ENCODE measurements at regions not wholly inside any gene's neighbourhood (a gene's known extent, or its start where the extent isn't known, plus 50 kb on each side); places are given as distances from the start of the nearest gene placed in this dataset.
"Not testable (repeated sequence)": the region's sequence is repeated elsewhere in the genome, so short reads cannot be mapped to it uniquely, and the experiment has no call there.

DNA sequence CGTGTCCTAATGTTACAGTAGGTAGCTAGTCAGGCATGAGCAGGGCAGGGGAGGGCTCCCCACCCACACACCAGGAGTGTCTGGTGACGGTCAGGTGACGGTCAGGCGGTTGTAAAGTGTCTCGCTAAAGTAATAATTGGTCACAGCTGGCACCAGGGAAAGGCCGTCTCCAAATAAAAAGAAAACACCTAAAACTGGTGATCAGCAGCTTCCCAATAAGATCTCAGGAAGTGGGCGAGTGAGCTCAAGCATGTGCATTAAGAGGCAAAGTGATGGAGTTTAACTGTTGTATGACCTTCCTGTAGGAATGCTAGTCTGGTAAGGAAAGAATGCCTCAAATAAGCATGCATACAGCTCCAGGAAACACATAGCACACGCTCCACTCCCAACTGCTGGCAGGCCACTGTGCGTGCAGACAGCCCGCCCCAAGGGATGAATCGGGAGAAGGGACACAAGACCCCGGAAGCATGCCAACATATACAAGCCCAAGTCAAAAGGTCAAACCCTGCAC is 177.1 kb downstream of the RNF144A start:
- DNase-seq (ENCODE audit: low spot score): no peak

DNA sequence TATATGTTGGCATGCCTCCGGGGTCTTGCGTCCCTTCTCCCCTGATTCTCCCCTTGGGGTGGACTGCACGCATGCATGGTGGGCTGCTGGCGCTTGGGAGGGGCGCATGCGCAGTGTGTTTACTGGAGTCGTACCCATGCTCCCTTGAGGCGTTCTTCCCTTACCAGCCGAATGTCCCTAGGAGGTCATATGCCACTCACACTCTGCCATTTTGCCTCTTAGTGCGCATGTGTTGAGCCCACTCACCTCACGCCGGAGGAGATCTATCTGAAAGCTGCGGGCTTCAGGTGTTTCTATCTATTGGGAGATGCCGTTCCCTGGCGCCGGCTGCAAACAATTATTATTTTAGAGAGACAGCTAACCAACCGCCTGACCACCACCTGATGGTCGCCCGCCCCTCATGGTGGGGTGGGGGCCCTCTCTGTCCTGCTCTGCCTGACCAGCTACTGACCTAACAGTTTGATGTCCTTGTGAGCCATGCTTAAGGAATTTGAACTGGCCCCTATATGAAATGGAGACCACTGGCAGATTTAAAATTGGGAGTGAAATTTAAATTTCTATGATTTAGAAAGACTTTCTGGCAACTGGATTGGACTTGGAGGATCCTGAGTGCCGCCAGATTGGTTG is 179.6 kb downstream of the RNF144A start:
- no peak for DNase-seq (ENCODE audit: low spot score)

DNA sequence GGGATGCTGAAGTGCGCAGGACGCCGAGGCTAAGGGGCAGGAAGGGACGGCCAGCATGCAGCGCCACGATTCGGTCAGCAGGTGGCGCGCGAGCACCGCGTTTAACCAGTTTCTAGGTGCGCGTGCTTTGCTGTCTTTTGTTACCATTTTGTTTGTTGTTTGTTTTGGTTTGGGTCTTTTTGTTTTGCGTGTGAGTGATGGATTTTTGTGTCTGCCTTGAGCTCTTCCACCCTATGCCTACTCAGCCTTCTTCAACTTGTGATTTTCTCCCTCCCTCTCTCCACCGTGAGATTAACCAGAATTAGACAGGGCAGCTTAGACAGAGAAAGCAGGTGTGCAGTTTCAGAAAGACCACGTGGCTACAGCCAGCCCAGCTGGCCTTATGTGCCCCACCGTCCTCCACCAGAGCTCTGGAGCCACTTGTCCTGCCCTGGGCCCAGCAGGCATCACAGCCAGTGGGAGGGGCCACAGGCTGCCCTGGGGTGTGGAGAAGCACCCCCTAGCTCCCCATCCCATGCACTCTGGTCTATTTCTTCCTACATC is 180.2 kb downstream of the RNF144A start:
- DNase-seq (ENCODE audit: low spot score): peak; percentile 47

DNA sequence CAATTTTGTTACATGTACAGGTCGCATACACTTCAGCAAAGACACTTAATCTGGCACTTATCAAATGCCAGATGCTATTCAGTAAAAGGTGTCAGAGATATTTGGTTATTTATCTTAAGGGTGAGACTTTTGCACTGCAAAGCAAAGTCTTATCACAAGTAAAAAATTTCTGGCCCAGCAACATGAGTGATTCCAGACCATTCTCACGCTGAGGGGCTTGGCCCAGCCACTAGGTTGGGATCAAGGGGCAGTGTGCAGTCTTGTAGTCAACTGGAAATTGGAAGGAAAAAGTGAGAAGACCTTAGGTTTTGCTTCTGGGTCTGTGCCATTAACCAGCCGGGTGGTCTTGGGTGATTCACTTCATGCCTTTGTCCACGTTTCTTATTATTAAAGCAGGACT is 181.6 kb downstream of the RNF144A start:
- no peak for DNase-seq (ENCODE audit: low spot score)

DNA sequence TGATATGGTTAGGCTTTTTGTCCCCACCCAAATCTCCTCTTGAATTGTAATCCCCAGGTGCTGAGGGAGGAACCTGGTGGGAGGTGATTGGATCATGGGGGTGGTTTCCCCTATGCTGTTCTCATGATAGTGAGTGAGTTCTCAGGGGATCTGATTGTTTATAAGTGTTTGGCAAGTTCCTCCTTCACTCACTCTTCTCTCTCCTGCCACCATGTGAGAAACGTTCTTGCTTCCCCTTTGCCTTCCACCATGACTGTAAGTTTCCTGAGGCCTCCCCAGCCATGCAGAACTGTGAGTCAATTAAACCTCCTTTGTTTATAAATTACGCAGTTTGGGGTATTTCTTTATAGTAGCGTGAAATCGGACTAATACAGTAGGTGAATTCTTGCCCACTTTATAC is 182.5 kb downstream of the RNF144A start:
- not testable (repeated sequence) for DNase-seq (ENCODE audit: low spot score)

DNA sequence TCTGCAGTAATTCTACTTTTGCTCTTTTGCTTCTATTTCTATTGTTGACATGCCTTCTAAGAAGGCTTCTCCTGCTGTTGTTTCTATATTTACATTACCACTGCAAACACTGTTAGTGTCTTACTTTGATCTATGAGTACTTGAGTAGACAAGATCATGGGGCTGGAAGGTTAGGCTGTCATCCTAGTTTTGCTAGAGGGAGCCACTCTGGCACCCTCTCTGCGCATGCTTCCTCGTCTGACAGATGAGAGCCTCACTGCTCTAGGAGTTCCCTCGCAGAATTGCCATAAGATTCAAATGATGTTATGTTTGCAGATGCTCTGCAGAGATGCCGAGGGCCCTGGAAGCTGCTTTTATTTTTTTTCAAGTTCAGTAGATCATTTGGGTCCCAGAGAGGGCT is 185.6 kb downstream of the RNF144A start:
- no peak for DNase-seq (ENCODE audit: low spot score)

DNA sequence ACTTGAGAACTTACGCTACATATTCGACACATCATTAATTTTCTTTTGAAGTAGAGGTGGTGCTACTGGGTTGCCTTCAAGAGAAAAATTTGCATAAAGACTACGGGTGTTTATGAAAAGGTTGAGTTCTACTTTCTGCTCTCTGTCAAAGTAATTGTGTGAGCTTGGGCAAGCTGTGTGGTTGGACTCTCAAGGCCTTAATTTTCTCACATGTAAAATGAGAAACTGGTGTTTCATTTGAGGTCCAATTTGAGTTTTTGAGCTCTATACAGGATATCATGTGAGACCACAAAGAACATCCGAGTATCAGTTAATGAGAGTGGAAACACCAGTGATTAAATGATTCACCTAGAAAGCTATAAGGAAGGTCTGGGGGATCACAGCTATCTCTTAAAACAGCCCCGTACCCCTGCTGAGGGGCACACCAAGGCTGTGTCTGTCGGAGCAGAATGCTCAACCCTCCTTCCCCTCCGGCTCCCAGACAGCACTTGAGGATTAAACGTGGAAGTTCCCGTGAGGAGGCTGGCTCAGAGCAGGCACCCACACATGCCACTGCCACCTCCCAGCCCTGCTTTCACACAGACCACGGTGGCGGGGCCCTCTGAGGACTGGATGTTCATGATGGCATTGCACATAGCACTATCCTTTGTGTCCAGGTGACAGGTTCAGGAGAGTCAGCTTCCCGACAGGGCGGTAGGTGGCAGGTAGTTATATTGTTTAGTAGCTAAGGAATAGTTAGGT is 191.8 kb downstream of the RNF144A start:
- DNase-seq (ENCODE audit: low spot score): no peak

DNA sequence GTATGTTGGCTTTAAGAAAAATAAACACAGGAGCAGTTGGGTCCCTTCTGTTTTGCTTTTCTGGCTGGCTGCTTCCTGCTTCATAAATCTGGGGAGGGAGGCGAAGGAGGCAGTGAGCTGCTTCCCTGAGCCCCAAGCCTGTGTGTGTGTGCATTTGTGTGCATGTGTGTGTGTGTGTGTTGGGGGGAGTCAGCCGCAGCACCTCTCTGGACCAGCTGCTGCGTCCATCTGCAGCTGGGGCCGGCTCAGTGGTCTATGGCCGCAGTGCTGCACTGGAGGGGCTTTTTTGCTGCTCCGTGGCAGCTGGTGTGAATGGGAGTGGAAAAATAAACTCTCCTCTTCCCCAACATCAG is 192.3 kb downstream of the RNF144A start:
- no peak for DNase-seq (ENCODE audit: low spot score)

DNA sequence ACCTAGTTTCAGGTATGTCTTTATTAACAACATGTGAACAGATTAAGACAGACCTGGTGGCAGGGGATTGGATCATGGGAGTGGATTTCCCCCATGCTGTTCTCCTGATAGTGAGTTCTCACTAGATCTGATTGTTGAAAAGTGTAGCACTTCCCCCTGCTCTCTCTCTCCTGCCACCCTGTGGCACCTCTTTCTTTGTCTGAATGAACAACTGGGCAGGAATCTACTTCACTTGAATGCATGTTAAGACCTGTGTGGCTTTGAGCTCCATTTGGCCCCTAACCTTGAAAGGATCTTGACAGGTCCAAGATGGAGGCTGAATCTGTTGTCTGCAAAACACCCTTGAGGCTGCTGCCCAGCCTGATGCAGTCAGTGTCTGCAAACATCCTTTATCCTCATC is 194.4 kb downstream of the RNF144A start:
- no peak for DNase-seq (ENCODE audit: low spot score)

DNA sequence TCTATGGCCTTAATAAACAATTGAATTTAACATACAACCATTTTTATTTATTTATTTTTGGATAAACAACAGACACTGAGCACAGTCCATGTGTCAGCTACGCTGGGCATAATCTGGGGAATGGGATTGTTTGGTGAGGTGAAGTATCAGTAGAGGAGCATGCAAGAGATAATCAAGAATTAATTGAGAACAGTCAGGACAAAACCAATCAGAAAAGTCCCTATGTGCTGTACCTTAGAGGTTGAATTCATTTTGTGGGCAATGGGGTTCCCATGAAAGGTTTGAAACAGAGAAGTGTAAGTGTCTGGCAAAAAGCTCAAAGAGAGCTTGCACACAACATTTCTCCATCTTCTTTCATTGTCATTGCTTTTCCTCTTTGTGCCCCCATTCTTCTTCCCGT is 198.2 kb downstream of the RNF144A start:
- no peak for DNase-seq (ENCODE audit: low spot score)

DNA sequence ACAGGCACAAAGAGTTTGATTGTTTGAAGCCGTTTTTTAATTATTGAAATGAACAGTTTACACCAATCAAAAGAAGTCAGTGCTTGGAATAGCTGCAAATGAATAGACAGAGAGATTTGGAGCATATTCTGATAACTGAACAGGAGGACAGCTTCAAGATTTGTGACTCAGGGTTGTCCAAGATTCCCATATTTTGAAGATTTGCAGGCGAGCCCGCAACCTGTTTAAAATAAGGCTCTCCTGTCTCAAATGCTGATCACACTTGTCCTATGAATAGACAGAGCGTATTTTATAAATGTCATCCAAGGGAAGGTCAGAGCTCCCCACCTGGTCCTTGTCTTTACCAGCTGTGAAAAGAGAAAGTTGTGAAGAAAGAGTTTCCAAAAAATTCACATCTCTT is 198.7 kb downstream of the RNF144A start:
- DNase-seq (ENCODE audit: low spot score): no peak

DNA sequence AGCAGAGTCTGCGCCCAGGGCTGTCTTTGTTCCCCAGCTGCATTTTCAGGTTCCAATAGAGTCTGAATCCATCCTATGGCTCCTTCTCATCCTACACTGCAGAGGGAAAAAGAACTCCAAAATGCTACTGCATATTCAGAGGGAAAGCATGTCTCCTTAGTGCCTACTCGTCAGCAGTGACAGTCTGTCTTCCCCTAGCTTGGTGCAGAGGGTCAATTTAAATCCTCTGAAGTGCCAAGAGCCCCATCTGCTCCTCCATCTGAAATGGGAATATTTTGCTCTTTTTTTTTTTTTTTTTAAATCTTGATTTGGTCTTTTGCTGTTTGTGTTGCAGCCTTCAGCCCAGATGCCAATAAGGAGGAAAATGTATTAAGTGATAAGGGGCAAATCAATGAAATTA is 199.3 kb downstream of the RNF144A start:
- no peak for DNase-seq (ENCODE audit: low spot score)

DNA sequence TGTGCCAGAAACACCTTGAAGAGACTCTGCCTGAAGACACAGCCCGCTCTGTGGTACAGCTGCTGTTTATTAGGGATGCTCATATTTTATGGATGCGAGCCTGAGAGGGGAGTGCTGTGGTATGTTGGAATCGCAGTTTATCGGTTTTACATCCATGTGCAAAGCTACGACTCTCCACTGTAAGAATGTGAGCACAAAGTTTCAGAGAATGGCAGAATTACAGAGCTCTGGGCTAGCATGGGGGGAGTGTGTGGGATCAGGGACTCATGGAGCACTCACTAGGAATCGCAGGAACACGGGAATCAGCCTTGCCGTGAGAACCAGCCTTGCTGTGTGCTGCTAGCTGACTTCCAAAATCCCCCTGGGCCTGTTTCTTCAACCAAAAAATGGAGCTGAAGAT is 199.9 kb downstream of the RNF144A start:
- DNase-seq (ENCODE audit: low spot score): no peak

DNA sequence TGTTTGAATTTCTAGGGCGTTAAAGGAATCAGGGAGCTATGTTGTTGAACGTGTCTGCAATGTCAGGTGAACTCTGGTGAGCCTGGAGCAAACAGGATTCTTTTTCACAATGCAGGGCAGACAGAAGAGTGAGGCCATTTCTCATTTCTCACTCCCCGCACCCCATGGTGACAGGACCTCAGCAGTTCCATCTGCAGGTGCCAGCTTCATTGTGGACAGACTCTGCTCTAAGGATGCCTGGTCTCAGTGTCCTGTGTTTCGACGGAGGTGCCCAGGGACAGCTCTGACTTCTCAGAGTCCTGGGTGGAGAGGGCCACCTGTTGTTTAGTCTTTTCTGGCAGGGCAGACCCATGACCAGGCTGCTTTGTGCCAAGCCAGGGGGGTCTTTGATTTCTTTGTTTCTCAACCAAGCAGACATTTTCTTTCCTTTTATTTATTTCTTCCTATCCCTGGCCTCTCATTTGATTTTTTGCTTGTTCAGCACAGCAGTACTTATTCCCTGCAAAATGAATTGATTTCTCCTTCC is 201.5 kb downstream of the RNF144A start:
- no peak for DNase-seq (ENCODE audit: low spot score)

DNA sequence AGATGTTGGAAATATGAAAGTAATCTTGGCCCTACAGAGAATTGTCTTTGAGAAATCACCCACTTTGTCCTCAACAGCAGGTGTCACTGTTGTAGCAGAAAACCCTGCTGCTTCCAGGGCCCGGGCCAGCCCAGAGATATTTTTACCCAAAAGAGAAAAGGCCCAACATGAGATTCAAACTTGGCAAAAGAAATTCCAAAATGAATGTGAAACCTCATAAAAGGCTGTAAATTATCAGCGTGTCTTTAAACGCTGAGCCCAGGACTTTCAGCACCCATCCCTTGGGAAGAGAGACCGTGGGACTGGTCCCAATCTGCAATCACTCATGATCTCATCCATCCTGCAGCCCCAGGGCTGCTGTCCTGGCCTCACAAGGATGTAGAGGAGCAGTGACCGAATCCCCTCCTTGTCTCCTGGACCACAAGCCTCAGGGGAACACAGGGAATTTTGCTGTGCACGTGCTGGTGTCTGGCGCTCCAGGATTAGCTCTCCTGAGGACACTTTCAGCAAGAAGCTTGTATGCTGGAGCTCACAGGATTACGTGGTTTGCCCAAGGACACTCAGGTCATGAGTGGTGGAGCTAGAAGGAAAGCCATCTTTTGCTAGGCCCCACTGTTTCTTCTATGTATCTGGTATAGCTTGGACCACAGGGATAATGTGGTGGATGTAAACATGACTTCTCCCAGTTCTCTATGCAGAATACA is 202.1 kb downstream of the RNF144A start:
- DNase-seq (ENCODE audit: low spot score): no peak

DNA sequence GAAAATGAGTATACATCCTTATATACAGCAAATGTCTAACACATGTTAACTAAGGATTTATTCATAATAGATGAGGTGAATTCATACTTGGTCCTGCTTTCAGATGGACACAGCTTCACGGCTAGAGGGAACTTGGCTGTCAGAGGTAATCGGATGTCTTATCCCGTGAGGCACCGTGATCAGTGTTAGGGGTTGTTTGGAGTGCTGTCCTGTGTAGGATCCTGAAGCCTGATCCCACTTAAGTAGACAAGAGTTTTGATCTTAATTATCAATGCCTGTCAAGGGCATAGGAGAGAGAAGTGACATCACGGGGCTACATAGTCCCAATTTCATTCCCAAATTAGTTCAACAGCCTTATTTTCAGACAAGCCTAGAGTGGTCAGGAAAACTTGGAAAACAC is 204.6 kb downstream of the RNF144A start:
- no peak for DNase-seq (ENCODE audit: low spot score)

DNA sequence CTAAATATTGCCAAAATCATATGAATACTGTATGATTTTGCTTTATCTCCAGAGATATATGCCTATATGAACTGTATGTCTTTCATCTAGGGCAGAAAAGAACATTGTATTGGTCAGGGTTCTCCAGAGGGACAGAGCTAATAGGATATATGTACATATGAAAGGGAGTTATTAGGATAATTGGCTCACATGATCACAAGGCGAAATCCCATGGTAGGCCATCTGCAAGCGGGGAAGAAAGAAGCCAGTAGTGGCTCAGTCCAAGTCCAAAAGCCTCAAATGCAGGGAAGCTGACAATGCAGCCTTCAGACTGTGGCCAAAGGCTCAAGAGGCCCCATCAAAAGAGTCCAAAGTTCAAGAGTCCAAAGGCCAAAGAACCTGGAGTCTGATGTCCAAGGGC is 209.9 kb downstream of the RNF144A start:
- DNase-seq (ENCODE audit: low spot score): no peak

DNA sequence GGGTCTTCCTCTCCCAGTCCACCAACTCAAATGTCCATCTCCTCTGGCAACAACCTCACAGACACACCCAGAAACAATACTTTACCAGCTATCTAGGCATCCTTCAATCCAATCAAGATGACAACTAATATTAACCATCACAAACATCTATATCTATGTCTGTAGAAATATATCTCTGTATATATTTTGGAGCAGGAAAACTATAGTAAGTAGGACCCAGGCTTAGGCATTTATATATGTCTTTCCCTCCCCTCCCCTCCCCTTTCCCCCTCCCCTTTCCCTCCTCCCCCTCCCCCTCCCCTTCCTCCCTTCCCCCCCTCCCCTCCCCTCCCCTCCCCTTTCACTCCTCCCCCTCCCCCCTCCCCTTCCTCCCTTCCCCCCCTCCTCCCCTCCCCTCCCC is 210.5 kb downstream of the RNF144A start:
- no peak for DNase-seq (ENCODE audit: low spot score)

DNA sequence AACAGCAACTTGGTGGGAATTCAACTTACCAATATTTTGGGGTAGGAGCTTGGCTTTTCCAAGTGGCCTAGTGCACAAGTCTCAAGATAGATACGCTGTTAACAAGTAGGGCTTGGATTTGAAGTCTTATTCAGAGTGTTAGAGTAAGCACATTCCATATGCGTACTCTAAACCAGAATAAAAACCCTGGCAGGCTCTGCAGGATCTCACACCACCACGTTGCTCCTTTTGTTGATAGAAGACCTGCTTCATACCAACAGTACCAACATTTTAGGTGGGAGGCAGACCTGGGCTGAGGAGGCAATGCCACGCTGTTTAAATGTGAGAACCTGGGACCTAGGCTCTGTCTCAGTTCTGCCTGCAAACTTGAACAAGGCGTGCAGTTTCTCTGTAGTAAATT is 214.0 kb downstream of the RNF144A start:
- no peak for DNase-seq (ENCODE audit: low spot score)

DNA sequence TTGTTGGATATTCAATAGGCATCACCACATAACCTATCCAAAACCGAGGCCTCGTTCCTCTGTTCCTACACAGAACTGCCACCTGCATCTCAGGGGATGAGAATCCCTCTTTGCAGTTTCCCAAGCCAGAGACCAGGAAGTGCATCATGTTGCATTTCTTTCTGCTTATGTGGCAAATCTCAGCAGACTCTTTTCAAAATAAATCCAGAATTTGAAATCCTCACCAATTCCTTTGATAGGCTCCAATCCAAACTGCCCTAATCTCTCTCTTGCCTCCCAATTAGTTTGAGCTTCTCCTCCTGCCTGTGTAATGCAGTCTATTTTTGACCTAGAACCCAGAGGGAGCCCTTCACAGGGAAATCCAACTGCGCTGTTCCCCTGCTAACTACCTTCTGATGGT is 215.5 kb downstream of the RNF144A start:
- DNase-seq (ENCODE audit: low spot score): no peak

DNA sequence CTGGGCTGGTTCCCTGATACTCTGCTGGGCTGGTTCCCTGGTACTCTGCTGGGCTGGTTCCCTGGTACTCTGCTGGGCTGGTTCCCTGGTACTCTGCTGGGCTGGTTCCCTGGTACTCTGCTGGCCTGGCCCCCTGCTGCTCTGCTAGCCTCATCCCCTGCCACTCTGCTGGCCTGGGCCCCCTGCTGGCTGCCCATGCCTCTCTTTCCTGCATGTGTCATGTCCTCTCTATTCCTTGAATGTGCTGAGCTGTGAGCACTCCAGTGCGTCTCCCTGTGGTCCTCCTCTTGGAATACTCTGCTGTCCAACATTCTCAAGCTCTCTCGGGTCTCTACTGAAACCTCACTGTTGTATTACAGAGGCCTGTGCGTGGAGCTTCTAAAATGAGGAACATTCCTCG is 216.3 kb downstream of the RNF144A start:
- peak; percentile 12 for DNase-seq (ENCODE audit: low spot score)

DNA sequence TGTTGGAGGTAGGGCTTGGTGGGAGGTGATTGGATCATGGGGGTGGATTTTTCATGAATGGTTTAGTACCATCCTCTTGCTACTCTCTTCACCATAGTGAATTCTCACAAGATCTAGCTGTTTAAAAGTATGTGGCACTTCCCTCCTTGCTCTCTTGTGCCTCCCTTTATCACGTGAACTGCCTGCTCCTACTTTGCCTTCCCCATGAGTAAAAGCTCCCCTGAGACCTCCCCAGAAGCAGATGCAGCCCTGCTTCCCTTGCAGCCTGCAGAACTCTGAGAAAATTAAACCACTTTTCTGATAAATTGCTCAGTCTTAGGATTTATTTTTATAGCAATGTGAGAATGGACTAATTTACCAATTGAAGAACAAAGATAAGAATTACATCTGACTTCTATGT is 223.1 kb downstream of the RNF144A start:
- DNase-seq (ENCODE audit: low spot score): no peak

DNA sequence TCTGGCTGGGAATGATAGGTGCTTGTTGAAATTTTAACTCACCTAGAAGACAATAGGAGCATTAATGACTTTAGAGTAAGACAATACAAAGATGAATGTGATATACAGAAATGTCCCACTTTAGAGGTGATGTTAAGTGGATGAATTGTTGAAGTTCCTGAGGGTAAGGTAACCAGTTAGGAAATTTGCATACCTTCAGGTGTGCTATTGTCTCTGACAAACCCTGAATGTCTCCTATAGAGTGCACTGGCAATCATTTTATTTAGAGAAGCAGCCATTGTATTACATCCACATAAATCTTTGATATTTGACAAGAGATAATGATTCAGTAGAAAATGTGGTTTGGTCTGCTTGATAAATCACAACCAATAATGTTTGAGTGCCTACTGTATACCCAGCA is 228.5 kb downstream of the RNF144A start:
- DNase-seq (ENCODE audit: low spot score): no peak

All from HuH-7.5 (cell line).